Panc1 (cell line): ENCODE measurements at regions not wholly inside any gene's neighbourhood (a gene's known extent, or its start where the extent isn't known, plus 50 kb on each side); places are given as distances from the start of the nearest gene placed in this dataset.

Experiments used
- ATAC-seq: fragments of 200-7000 bp; cut with Tn5 transposase; 2 replicates; pipeline ENCODE4 v1.9.1; 2020; ENCODE audit warnings: mild to moderate bottlenecking, moderate library complexity
- BruUV-seq: library from RNA; stranded (reverse); fragments of 400-500 nt; replicated peaks from 2 replicates; lab custom pipeline; 2021; lab: Mats Ljungman, UMichigan
- CTCF ChIA-PET: fragments of 300-600 bp; sonication (Branson Sonifier 250); formaldehyde crosslinking; loops from one replicate; lab custom pipeline; 2022; ENCODE audit warnings: antibody characterized with exemption; lab: Charles Lee
- POLR2A ChIA-PET: fragments of 300-600 bp; sonication (Branson Sonifier 250); formaldehyde crosslinking; loops from one replicate; lab custom pipeline; 2022; ENCODE audit warnings: antibody characterized with exemption; lab: Charles Lee
- DNase-seq: peaks from one replicate; pipeline ENCODE4 v3.0.0-alpha.2; 2010; ENCODE audit warnings: low read depth, low spot score
- H3K27ac ChIP-seq: 2 replicates; pipeline ENCODE4 v1.5.1; 2011; ENCODE audit warnings: mild to moderate bottlenecking, low read length, inconsistent platforms
- H3K27me3 ChIP-seq: fragments of 200-500 bp; sonication (Bioruptor generic); 2 replicates; pipeline ENCODE4 v1.6.0; 2014; ENCODE audit warnings: low read length, inconsistent platforms; ENCODE audit not compliant: control insufficient read depth, insufficient read depth
- H3K36me3 ChIP-seq: fragments of 200-500 bp; sonication (Bioruptor generic); 2 replicates; pipeline ENCODE4 v1.5.1; 2014; ENCODE audit warnings: inconsistent platforms, mild to moderate bottlenecking, low read length, moderate library complexity; ENCODE audit not compliant: control insufficient read depth, insufficient read depth
- H3K4me1 ChIP-seq: 2 replicates; pipeline ENCODE4 v1.5.1; 2011; ENCODE audit warnings: inconsistent platforms, mild to moderate bottlenecking, low read length, moderate library complexity; ENCODE audit not compliant: control insufficient read depth, insufficient read depth
- H3K4me3 ChIP-seq, 2 experiments: 2 replicates each; pipeline ENCODE4 v1.5.1; 2011 to 2012; ENCODE audit warnings: low read depth in 2 of 2, low read length in 2 of 2, mild to moderate bottlenecking in 2 of 2, inconsistent platforms in 1 of 2, moderate library complexity in 1 of 2
- H3K9me3 ChIP-seq: fragments of 200-500 bp; sonication (Bioruptor generic); 2 replicates; pipeline ENCODE4 v1.5.1; 2014; ENCODE audit warnings: low read depth, mild to moderate bottlenecking, inconsistent platforms, low read length, moderate library complexity; ENCODE audit not compliant: control insufficient read depth, insufficient read depth
- POLR2AphosphoS5 ChIP-seq: IDR thresholded peaks from 2 replicates; pipeline ENCODE4 v1.6.1; 2012; ENCODE audit warnings: mild to moderate bottlenecking, low read depth, low read length, moderate library complexity
- SIN3A ChIP-seq: IDR thresholded peaks from 2 replicates; pipeline ENCODE4 v1.6.1; 2012; ENCODE audit warnings: low read depth, mild to moderate bottlenecking, low read length, moderate library complexity, borderline replicate concordance; ENCODE audit not compliant: insufficient read depth
- TCF7L2 ChIP-seq: IDR thresholded peaks from 2 replicates; pipeline ENCODE4 v1.6.1; 2011; ENCODE audit warnings: mild to moderate bottlenecking, low read depth, low read length, inconsistent platforms
- in situ Hi-C: cut with HindIII; loops from 2 replicates; pipeline ENCODE4 v1.10.0; 2016; ENCODE audit warnings: low sequenced_read_pairs, low pct_unique_long_range_greater_than_20kb
- intact Hi-C: fragments of 100-400 bp; cut with micrococcal nuclease; formaldehyde crosslinking; loops from one replicate; pipeline ENCODE4 v1.10.0; 2022; ENCODE audit not compliant: unreplicated experiment
- TF ChIP-seq, protein P1 (sequence below): fragments of 450-650 bp; IDR thresholded peaks from 2 replicates; pipeline ENCODE4 v1.5.1; 2017; ENCODE audit warnings: mild to moderate bottlenecking
- TF ChIP-seq, protein P2 (sequence below), 2 experiments: IDR thresholded peaks; 2 replicates each; pipeline ENCODE4 v1.6.1; 2011 to 2012; ENCODE audit warnings: low read depth in 2 of 2, control low read depth in 1 of 2, low read length in 1 of 2, mild to moderate bottlenecking in 1 of 2, moderate library complexity in 1 of 2; ENCODE audit not compliant: insufficient read depth in 1 of 2

DNA sequence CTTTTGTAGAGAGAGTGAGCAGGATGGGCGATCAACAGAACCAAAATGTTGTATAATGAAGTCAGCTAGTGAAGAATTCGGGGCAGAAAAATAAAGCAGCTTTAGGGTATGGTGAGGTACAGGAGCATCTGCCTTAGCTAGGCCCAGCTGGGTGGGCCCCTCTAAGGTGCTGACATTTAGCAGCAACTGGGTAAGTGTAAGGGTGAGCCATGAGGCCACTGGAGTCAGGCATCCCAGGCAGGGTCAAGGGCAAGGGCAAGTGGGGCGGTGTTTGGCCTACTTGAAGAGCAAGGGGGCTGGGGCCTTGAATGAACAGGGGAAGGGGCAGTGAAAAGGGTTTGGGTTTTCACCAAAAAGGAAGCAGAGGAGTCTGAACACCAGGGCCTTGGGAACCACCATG lies 583.6 kb downstream of the BCL11B start:
- intact Hi-C loops (no loop called here), in situ Hi-C loops (no loop called here)
- ChIA-PET POLR2A (no interaction called here), CTCF (no interaction called here)
- ATAC-seq (no peak), DNase-seq (no peak)
- no peaks in the 10 kb centered on the region for H3K27me3 ChIP-seq
- H3K4me1 ChIP-seq, result no peaks in the 10 kb centered on the region
- no peaks in the 10 kb centered on the region for H3K9me3 ChIP-seq
- no peaks in the 10 kb centered on the region for H3K36me3 ChIP-seq
- H3K27ac ChIP-seq, result no peak overlapping the region
- BruUV-seq, result no TSS peak
- no peak overlapping the region for H3K4me3 ChIP-seq
- TF ChIP-seq POLR2AphosphoS5 (no peak), SIN3A (no peak), TCF7L2 (no peak)
- TF ChIP-seq, protein P1, sequence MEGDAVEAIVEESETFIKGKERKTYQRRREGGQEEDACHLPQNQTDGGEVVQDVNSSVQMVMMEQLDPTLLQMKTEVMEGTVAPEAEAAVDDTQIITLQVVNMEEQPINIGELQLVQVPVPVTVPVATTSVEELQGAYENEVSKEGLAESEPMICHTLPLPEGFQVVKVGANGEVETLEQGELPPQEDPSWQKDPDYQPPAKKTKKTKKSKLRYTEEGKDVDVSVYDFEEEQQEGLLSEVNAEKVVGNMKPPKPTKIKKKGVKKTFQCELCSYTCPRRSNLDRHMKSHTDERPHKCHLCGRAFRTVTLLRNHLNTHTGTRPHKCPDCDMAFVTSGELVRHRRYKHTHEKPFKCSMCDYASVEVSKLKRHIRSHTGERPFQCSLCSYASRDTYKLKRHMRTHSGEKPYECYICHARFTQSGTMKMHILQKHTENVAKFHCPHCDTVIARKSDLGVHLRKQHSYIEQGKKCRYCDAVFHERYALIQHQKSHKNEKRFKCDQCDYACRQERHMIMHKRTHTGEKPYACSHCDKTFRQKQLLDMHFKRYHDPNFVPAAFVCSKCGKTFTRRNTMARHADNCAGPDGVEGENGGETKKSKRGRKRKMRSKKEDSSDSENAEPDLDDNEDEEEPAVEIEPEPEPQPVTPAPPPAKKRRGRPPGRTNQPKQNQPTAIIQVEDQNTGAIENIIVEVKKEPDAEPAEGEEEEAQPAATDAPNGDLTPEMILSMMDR, result no peak
- TF ChIP-seq, protein P2, sequence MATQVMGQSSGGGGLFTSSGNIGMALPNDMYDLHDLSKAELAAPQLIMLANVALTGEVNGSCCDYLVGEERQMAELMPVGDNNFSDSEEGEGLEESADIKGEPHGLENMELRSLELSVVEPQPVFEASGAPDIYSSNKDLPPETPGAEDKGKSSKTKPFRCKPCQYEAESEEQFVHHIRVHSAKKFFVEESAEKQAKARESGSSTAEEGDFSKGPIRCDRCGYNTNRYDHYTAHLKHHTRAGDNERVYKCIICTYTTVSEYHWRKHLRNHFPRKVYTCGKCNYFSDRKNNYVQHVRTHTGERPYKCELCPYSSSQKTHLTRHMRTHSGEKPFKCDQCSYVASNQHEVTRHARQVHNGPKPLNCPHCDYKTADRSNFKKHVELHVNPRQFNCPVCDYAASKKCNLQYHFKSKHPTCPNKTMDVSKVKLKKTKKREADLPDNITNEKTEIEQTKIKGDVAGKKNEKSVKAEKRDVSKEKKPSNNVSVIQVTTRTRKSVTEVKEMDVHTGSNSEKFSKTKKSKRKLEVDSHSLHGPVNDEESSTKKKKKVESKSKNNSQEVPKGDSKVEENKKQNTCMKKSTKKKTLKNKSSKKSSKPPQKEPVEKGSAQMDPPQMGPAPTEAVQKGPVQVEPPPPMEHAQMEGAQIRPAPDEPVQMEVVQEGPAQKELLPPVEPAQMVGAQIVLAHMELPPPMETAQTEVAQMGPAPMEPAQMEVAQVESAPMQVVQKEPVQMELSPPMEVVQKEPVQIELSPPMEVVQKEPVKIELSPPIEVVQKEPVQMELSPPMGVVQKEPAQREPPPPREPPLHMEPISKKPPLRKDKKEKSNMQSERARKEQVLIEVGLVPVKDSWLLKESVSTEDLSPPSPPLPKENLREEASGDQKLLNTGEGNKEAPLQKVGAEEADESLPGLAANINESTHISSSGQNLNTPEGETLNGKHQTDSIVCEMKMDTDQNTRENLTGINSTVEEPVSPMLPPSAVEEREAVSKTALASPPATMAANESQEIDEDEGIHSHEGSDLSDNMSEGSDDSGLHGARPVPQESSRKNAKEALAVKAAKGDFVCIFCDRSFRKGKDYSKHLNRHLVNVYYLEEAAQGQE (IDR thresholded peaks at IDR 0.05; ENCODE audit: insufficient read depth in 1 of 2, low read depth in 2 of 2, low read length in 1 of 2), result no peak

DNA sequence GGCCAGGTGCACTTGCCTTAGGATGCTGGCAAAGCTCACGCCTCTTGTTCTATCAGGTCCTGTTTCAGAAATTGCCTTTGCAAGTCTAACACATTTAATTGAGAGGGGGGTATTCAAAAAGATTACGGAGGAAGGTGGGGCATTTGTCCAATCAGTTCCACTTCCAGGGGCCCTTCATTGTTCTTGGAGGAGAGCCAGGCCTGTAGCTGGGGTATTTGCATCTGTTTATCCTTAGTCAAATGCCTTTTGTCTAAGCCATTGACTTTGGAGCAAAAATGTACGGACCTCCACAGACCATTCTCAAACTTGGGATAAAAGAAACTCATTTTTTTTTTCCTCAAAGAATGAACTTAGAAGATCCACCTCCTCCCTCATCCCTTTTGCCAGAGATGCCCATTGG lies 582.0 kb downstream of the BCL11B start:
- H3K4me1 ChIP-seq, result no peaks in the 10 kb centered on the region
- CTCF ChIA-PET, result no interaction called here
- in situ Hi-C loops (no loop called here), intact Hi-C loops (no loop called here)
- DNase-seq, result no peak
- H3K27ac ChIP-seq, result no peak overlapping the region
- BruUV-seq, result no TSS peak
- ATAC-seq, result no peak
- H3K9me3 ChIP-seq, result no peaks in the 10 kb centered on the region
- POLR2A ChIA-PET, result no interaction called here
- no peaks in the 10 kb centered on the region for H3K36me3 ChIP-seq
- H3K27me3 ChIP-seq, result no peaks in the 10 kb centered on the region
- no peak for TF ChIP-seq POLR2AphosphoS5
- TF ChIP-seq TCF7L2, result no peak
- TF ChIP-seq, protein P2 (IDR thresholded peaks at IDR 0.05; ENCODE audit: insufficient read depth in 1 of 2, low read depth in 2 of 2, low read length in 1 of 2), result no peak
- TF ChIP-seq, protein P1, result no peak
- no peak for TF ChIP-seq SIN3A
- no peak overlapping the region for H3K4me3 ChIP-seq
